Neural progenitor cell (in vitro differentiated cells): ENCODE measurements at regions not wholly inside any gene's neighbourhood (a gene's known extent, or its start where the extent isn't known, plus 50 kb on each side); places are given as distances from the start of the nearest gene placed in this dataset.

ENCODE experiments used
- DNase-seq: peaks from one replicate; pipeline ENCODE4 v3.0.0-alpha.2; 2016; ENCODE audit warnings: low spot score
- H2AFZ ChIP-seq: fragments of 200-600 bp; sonication (generic); replicated peaks from 2 replicates; pipeline ENCODE4 v1.6.1; 2016; ENCODE audit warnings: antibody characterized with exemption
- H3F3A ChIP-seq: fragments of 200-600 bp; sonication (generic); 2 replicates; pipeline ENCODE4 v1.6.1; 2016; ENCODE audit warnings: antibody characterized with exemption, low read depth
- H3K27ac ChIP-seq: fragments of 200-600 bp; sonication (generic); 2 replicates; pipeline ENCODE4 v1.5.1; 2016; ENCODE audit warnings: mild to moderate bottlenecking
- H3K27me3 ChIP-seq: fragments of 200-600 bp; sonication (generic); 2 replicates; pipeline ENCODE4 v1.6.1; 2016; ENCODE audit warnings: mild to moderate bottlenecking, moderate library complexity
- H3K36me3 ChIP-seq: fragments of 200-600 bp; sonication (generic); 2 replicates; pipeline ENCODE4 v1.5.1; 2016
- H3K4me1 ChIP-seq: fragments of 200-600 bp; sonication (generic); 2 replicates; pipeline ENCODE4 v1.6.1; 2016; ENCODE audit warnings: mixed run types
- H3K4me2 ChIP-seq: fragments of 200-600 bp; sonication (generic); 2 replicates; pipeline ENCODE4 v1.6.1; 2016
- H3K4me3 ChIP-seq: fragments of 200-600 bp; sonication (generic); 2 replicates; pipeline ENCODE4 v1.5.1; 2016
- H3K79me2 ChIP-seq: fragments of 200-600 bp; sonication (generic); 2 replicates; pipeline ENCODE4 v1.6.1; 2016; ENCODE audit warnings: low read depth
- H3K9ac ChIP-seq: fragments of 200-600 bp; sonication (generic); 2 replicates; pipeline ENCODE4 v1.6.1; 2016
- H3K9me3 ChIP-seq: fragments of 200-600 bp; sonication (generic); 2 replicates; pipeline ENCODE4 v1.5.1; 2016; ENCODE audit warnings: low read depth
- H4K20me1 ChIP-seq: fragments of 200-600 bp; sonication (generic); 2 replicates; pipeline ENCODE4 v1.6.1; 2016; ENCODE audit warnings: low read depth
- H3K27ac Mint-ChIP-seq: 3 replicates; pipeline ENCODE4 v1.8.0; 2021; ENCODE audit warnings: mixed read lengths
- H3K27me3 Mint-ChIP-seq: 2 replicates; pipeline ENCODE4 v1.8.0; 2022; ENCODE audit warnings: low read depth, mild to moderate bottlenecking, inconsistent platforms, moderate library complexity, mixed read lengths; ENCODE audit not compliant: insufficient read depth
- H3K36me3 Mint-ChIP-seq: 3 replicates; pipeline ENCODE4 v1.8.0; 2021; ENCODE audit warnings: mixed read lengths
- H3K4me1 Mint-ChIP-seq: 3 replicates; pipeline ENCODE4 v1.8.0; 2021; ENCODE audit warnings: mixed read lengths
- H3K4me3 Mint-ChIP-seq: 3 replicates; pipeline ENCODE4 v1.8.0; 2021; ENCODE audit warnings: mild to moderate bottlenecking, moderate library complexity, mixed read lengths
- H3K9me3 Mint-ChIP-seq: 3 replicates; pipeline ENCODE4 v1.8.0; 2020; ENCODE audit warnings: mixed read lengths
- CTCF ChIP-seq: fragments of 200-600 bp; sonication (generic); IDR thresholded peaks from 2 replicates; pipeline ENCODE4 v1.5.1; 2017; ENCODE audit warnings: antibody characterized with exemption, mild to moderate bottlenecking
- EZH2 ChIP-seq: fragments of 200-600 bp; sonication (generic); IDR thresholded peaks from 2 replicates; pipeline ENCODE4 v1.6.1; 2017; ENCODE audit warnings: antibody characterized with exemption, mild to moderate bottlenecking, moderate library complexity
- EZH2phosphoT487 ChIP-seq: fragments of 200-600 bp; sonication (generic); IDR thresholded peaks from 2 replicates; pipeline ENCODE4 v1.6.1; 2017; ENCODE audit warnings: antibody characterized with exemption

GRCh38 chr9:88198341-88198807 is 60.1 kb upstream of the SPATA31C2 start:
- H3K9me3 Mint-ChIP-seq, result no peaks in the 10 kb centered on the region
- H3K4me3 Mint-ChIP-seq, result no peak overlapping the region

GRCh38 chr9:88197781-88198340 is 59.6 kb upstream of the SPATA31C2 start:
- H3K9me3 Mint-ChIP-seq, result no peaks in the 10 kb centered on the region
- no peaks in the 10 kb centered on the region for H3K79me2 ChIP-seq
- no peaks in the 10 kb centered on the region for H4K20me1 ChIP-seq
- H3K4me3 Mint-ChIP-seq, result no peak overlapping the region
- no peaks in the 10 kb centered on the region for H3K36me3 ChIP-seq
- no peak overlapping the region for H3K9ac ChIP-seq
- H3K27me3 ChIP-seq, result no peaks in the 10 kb centered on the region
- no peaks in the 10 kb centered on the region for H3K4me1 ChIP-seq
- no peaks in the 10 kb centered on the region for H3K36me3 Mint-ChIP-seq
- H3K4me1 Mint-ChIP-seq, result peaks cover 7% of the 10 kb centered on the region
- H3K4me2 ChIP-seq, result no peak overlapping the region
- no peak overlapping the region for H3K27ac Mint-ChIP-seq
- TF ChIP-seq EZH2phosphoT487, result no peak
- no peak for TF ChIP-seq EZH2
- no peak for TF ChIP-seq CTCF
- no peaks in the 10 kb centered on the region for H3K9me3 ChIP-seq
- H3F3A ChIP-seq, result no peaks in the 10 kb centered on the region
- peak overlapping the region; percentile 11 for H2AFZ ChIP-seq
- H3K4me3 ChIP-seq, result no peak overlapping the region
- no peak overlapping the region for H3K27ac ChIP-seq
- H3K27me3 Mint-ChIP-seq, result no peaks in the 10 kb centered on the region
- DNase-seq, result no peak

More at GRCh38 chr9:88198341-88198807, 60.1 kb upstream of the SPATA31C2 start:
- H3K4me2 ChIP-seq, result no peak overlapping the region
- H3K27me3 ChIP-seq, result no peaks in the 10 kb centered on the region
- DNase-seq, result no peak
- H3K9me3 ChIP-seq, result no peaks in the 10 kb centered on the region
- peak overlapping the region; percentile 11 for H2AFZ ChIP-seq
- Mint-ChIP-seq H3K4me1 (peaks cover 7% of the 10 kb centered on the region), H3K27me3 (no peaks in the 10 kb centered on the region), H3K27ac (no peak overlapping the region), H3K36me3 (no peaks in the 10 kb centered on the region)
- H3K27ac ChIP-seq, result no peak overlapping the region
- TF ChIP-seq CTCF (no peak), EZH2 (no peak), EZH2phosphoT487 (no peak)
- H4K20me1 ChIP-seq, result no peaks in the 10 kb centered on the region
- H3K9ac ChIP-seq, result no peak overlapping the region
- H3K36me3 ChIP-seq, result no peaks in the 10 kb centered on the region
- no peak overlapping the region for H3K4me3 ChIP-seq
- H3K79me2 ChIP-seq, result no peaks in the 10 kb centered on the region
- H3F3A ChIP-seq, result no peaks in the 10 kb centered on the region
- no peaks in the 10 kb centered on the region for H3K4me1 ChIP-seq

- H3K27me3 ChIP-seq, result no peaks in the 10 kb centered on the region
- Mint-ChIP-seq H3K9me3 (no peaks in the 10 kb centered on the region), H3K27me3 (no peaks in the 10 kb centered on the region), H3K4me1 (peaks cover 7% of the 10 kb centered on the region), H3K36me3 (no peaks in the 10 kb centered on the region), H3K4me3 (no peak overlapping the region), H3K27ac (no peak overlapping the region)
- H3K36me3 ChIP-seq, result no peaks in the 10 kb centered on the region
- no peaks in the 10 kb centered on the region for H3K9me3 ChIP-seq
- TF ChIP-seq EZH2 (no peak), CTCF (no peak), EZH2phosphoT487 (no peak)
- no peak overlapping the region for H3K4me2 ChIP-seq
- H4K20me1 ChIP-seq, result no peaks in the 10 kb centered on the region
- H2AFZ ChIP-seq, result no peak overlapping the region
- H3K4me3 ChIP-seq, result no peak overlapping the region
- no peak overlapping the region for H3K9ac ChIP-seq
- no peaks in the 10 kb centered on the region for H3K4me1 ChIP-seq
- DNase-seq, result no peak
- no peaks in the 10 kb centered on the region for H3F3A ChIP-seq
- H3K79me2 ChIP-seq, result no peaks in the 10 kb centered on the region
- no peak overlapping the region for H3K27ac ChIP-seq
These were observed 58.7 kb upstream of the SPATA31C2 start for GRCh38 chr9:88197016-88197415.
